ENCODE measurements at regions not wholly inside any gene's neighbourhood (a gene's known extent, or its start where the extent isn't known, plus 50 kb on each side); places are given as distances from the start of the nearest gene placed in this dataset.

- intact Hi-C loops (cut with micrococcal nuclease), result no loop called here
- no peak overlapping the region for H3K56ac ChIP-seq (ENCODE audit: extremely low read depth, insufficient read depth, low read length)
- BruUV-seq (replicated peaks), result no TSS peak
Observed at GRCh38 chr10:2985729-2986232, 81.6 kb upstream of the PFKP start.

More at GRCh38 chr10:2985729-2986232, 81.6 kb upstream of the PFKP start:
- Histone ChIP-seq H3K9ac (ENCODE audit: low read depth, low read length) (no peak overlapping the region), H2AK9ac (replicated peaks; ENCODE audit: low read depth, low read length, poor library complexity) (peak overlapping the region; percentile 62), H3K9me1 (ENCODE audit: insufficient read depth, low read length) (peaks cover 4% of the 10 kb centered on the region), H3K36me3 (ENCODE audit: control insufficient read depth, insufficient read depth, low read length) (no peaks in the 10 kb centered on the region), H2BK120ac (ENCODE audit: low read depth, low read length) (peak overlapping the region; percentile 55), H3K23ac (ENCODE audit: low read depth, low read length) (no peak overlapping the region), H4K20me1 (ENCODE audit: insufficient read depth, low read length) (no peaks in the 10 kb centered on the region), H3K4me2 (ENCODE audit: low read depth, low read length) (peak overlapping the region; percentile 10; the same call in 1 of the 2 replicates), H2BK5ac (ENCODE audit: low read depth, low read length, poor library complexity, severe bottlenecking) (no peak overlapping the region), H2BK15ac (ENCODE audit: low read depth, low read length) (0 out of 3 replicates have a peak overlapping the region, but pooled peaks have one; percentile 48), H2AK5ac (ENCODE audit: low read depth, low read length) (0 out of 2 replicates have a peak overlapping the region, but pooled peaks have one; percentile 29), H2BK20ac (ENCODE audit: low read depth, low read length) (peak overlapping the region; percentile 74), H3K18ac (ENCODE audit: low read depth, low read length) (no peak overlapping the region), H3K4ac (ENCODE audit: low read depth, low read length) (peak overlapping the region; percentile 33; the same call in 1 of the 2 replicates), H3K4me3 (ENCODE audit: insufficient read depth, low read depth, low read length) (no peak overlapping the region), H3K9me3 (ENCODE audit: control insufficient read depth, insufficient read depth, low read length) (peaks cover 11% of the 10 kb centered on the region), H4K8ac (ENCODE audit: low read depth in 2 of 2, low read length in 2 of 2) (peak overlapping the region; percentile 70 to 96), H3K27me3 (ENCODE audit: control insufficient read depth, insufficient read depth, low read length) (no peaks in the 10 kb centered on the region; the same call in 1 of the 2 replicates), H3K79me1 (ENCODE audit: low read depth in 1 of 2, low read length in 2 of 2) (no peaks in the 10 kb centered on the region), H3K4me1 (ENCODE audit: control insufficient read depth, insufficient read depth, low read length) (peaks cover 4% of the 10 kb centered on the region), H4K5ac (ENCODE audit: low read depth, low read length) (peak overlapping the region; percentile 38; the same call in 1 of the 2 replicates), H3K14ac (replicated peaks; ENCODE audit: low read depth, low read length) (0 out of 2 replicates have a peak overlapping the region, but pooled peaks have one; percentile 33), H4K91ac (ENCODE audit: insufficient read depth, low read depth, low read length) (peak overlapping the region; percentile 5; the same call in 1 of the 2 replicates), H3K27ac (ENCODE audit: insufficient read depth, low read length) (no peak overlapping the region), H2AFZ (replicated peaks; ENCODE audit: low read length, poor library complexity) (peak overlapping the region; percentile 83)
- 55% methylated on average over 5 of the region's 11 CpGs; no CpG with 5 or more reads in 1 of the 2 experiments for WGBS, 2 experiments (ENCODE audit: extremely low coverage in 2 of 2, insufficient read length in 1 of 2)
- POLR2A ChIA-PET (ENCODE audit: unreplicated experiment), result no interaction called here
- CTCF ChIA-PET, result interaction anchor here (0.9 to 1.7 kb wide), 2 partner anchors 10 to 58 kb away, joined by 3 to 6 read pairs; no protein-coding TSS in a partner anchor
- TF ChIP-seq USF2 (IDR thresholded peaks at IDR 0.05; ENCODE audit: low read depth, low read length) (no peak), RCOR1 (IDR thresholded peaks at IDR 0.05; ENCODE audit: insufficient replicate concordance, low read length) (no peak), FOS (IDR thresholded peaks at IDR 0.05; ENCODE audit: low read depth, low read length) (0 out of 2 replicates have a peak, but pooled peaks have one; percentile 55)
- peak; percentile 77 for ATAC-seq (ENCODE audit: low read depth)
- dilution Hi-C loops (cut with HindIII; ENCODE audit: low sequenced_read_pairs, unreplicated experiment), result no loop called here
- in situ Hi-C loops (cut with MboI; ENCODE audit: low sequenced_read_pairs), result no loop called here
- peak; percentile 66 for DNase-seq
